B cell (primary cell): ENCODE measurements at regions not wholly inside any gene's neighbourhood (a gene's known extent, or its start where the extent isn't known, plus 50 kb on each side); places are given as distances from the start of the nearest gene placed in this dataset.

Experiments used
- ATAC-seq: fragments of 200-7000 bp; cut with Tn5 transposase; one replicate; pipeline ENCODE4 v1.10.0; 2021; ENCODE audit warnings: low read depth, mild to moderate bottlenecking, moderate number of reproducible peaks, moderate library complexity
- CTCF ChIA-PET: fragments of 350-600 bp; sonication (Branson Sonifier 250); formaldehyde crosslinking; loops from one replicate; lab custom pipeline; 2021; ENCODE audit warnings: antibody characterized with exemption, inconsistent platforms; lab: Charles Lee
- POLR2A ChIA-PET: fragments of 350-600 bp; sonication (Branson Sonifier 250); formaldehyde crosslinking; loops from one replicate; lab custom pipeline; 2021; ENCODE audit warnings: antibody characterized with exemption; lab: Charles Lee
- DNase-seq: peaks from one replicate; pipeline ENCODE4 v3.0.0; 2013
- H2AFZ ChIP-seq: 2 replicates; pipeline ENCODE4 v1.6.1; 2012; ENCODE audit warnings: mild to moderate bottlenecking, low read depth, low read length; ENCODE audit not compliant: insufficient read depth, poor library complexity, severe bottlenecking
- H3K27ac ChIP-seq, 2 donors: 1 replicate in 1 of 2; 2 replicates in 1 of 2; pipeline ENCODE4 v1.5.1; 2012 to 2013; ENCODE audit warnings: low read length in 2 of 2, mild to moderate bottlenecking in 2 of 2, moderate library complexity in 1 of 2
- H3K27me3 ChIP-seq, 4 experiments: fragments of 200-600 bp in 1 of 4; sonication (generic) in 1 of 4; replicated peaks in 1 of 4; 1 replicate in 2 of 4; 2 replicates in 2 of 4; pipeline versions ENCODE4 v1.6.1 to v1.7.0; 2013 to 2016; ENCODE audit warnings: low read length in 3 of 4, mild to moderate bottlenecking in 2 of 4, mixed read lengths in 1 of 4, moderate library complexity in 1 of 4; ENCODE audit not compliant: insufficient read depth in 4 of 4, control insufficient read depth in 3 of 4; ENCODE audit errors: control extremely low read depth in 1 of 4
- H3K36me3 ChIP-seq, 2 experiments: replicated peaks in 1 of 2; 1 replicate in 1 of 2; 2 replicates in 1 of 2; pipeline versions ENCODE4 v1.6.1 to v1.7.1; 2013; ENCODE audit warnings: low read length in 1 of 2; ENCODE audit not compliant: insufficient read depth in 2 of 2, control insufficient read depth in 1 of 2; ENCODE audit errors: control extremely low read depth in 1 of 2, extremely low read depth in 1 of 2
- H3K4me1 ChIP-seq, 2 donors: fragments of 200-600 bp in 1 of 2; sonication (generic) in 1 of 2; 1 replicate in 1 of 2; 2 replicates in 1 of 2; pipeline versions ENCODE4 v1.5.1 to v1.6.1; 2013 to 2017; ENCODE audit warnings: low read length in 2 of 2; ENCODE audit not compliant: control insufficient read depth in 2 of 2, insufficient read depth in 2 of 2
- H3K4me2 ChIP-seq: replicated peaks from 2 replicates; pipeline ENCODE3; 2012; ENCODE audit warnings: mild to moderate bottlenecking, low read depth, low read length; ENCODE audit not compliant: poor library complexity, severe bottlenecking
- H3K4me3 ChIP-seq, 5 experiments: fragments of 200-600 bp in 1 of 5; sonication (generic) in 1 of 5; 1 replicate in 3 of 5; 2 replicates in 2 of 5; pipeline versions ENCODE4 v1.5.1 to v1.7.0; 2011 to 2016; ENCODE audit warnings: low read length in 4 of 5, mild to moderate bottlenecking in 4 of 5, low read depth in 2 of 5, control low read depth in 1 of 5, moderate library complexity in 1 of 5; ENCODE audit not compliant: insufficient read depth in 1 of 5; ENCODE audit errors: control extremely low read depth in 1 of 5, extremely low read depth in 1 of 5
- H3K79me2 ChIP-seq: fragments of 200-600 bp; sonication (generic); one replicate; pipeline ENCODE4 v1.6.0; 2016; ENCODE audit warnings: low read length; ENCODE audit not compliant: control insufficient read depth, insufficient read depth
- H3K9ac ChIP-seq: fragments of 200-600 bp; sonication (generic); 2 replicates; pipeline ENCODE4 v1.6.1; 2017; ENCODE audit warnings: mild to moderate bottlenecking, low read length, moderate library complexity
- H3K9me3 ChIP-seq, 3 donors: one replicate each; pipeline versions ENCODE4 v1.6.1 to v1.7.1; 2013; ENCODE audit warnings: low read length in 2 of 3; ENCODE audit not compliant: control insufficient read depth in 2 of 3, insufficient read depth in 1 of 3; ENCODE audit errors: control extremely low read depth in 1 of 3
- H4K20me1 ChIP-seq: 2 replicates; pipeline ENCODE4 v1.6.0; 2012; ENCODE audit warnings: mild to moderate bottlenecking, low read length; ENCODE audit not compliant: insufficient read depth, control insufficient read depth, poor library complexity, severe bottlenecking
- H3K27ac Mint-ChIP-seq: one replicate; pipeline ENCODE4 v1.8.0; 2021; ENCODE audit warnings: mixed read lengths
- H3K27me3 Mint-ChIP-seq: one replicate; pipeline ENCODE4 v1.8.0; 2021; ENCODE audit warnings: mixed read lengths
- H3K4me1 Mint-ChIP-seq: one replicate; pipeline ENCODE4 v1.8.0; 2021; ENCODE audit warnings: mixed read lengths
- H3K4me3 Mint-ChIP-seq: one replicate; pipeline ENCODE4 v1.8.0; 2021; ENCODE audit warnings: mixed read lengths
- H3K9me3 Mint-ChIP-seq: one replicate; pipeline ENCODE4 v1.8.0; 2022; ENCODE audit warnings: mixed read lengths; ENCODE audit not compliant: insufficient read depth
- EZH2 ChIP-seq: IDR thresholded peaks from 2 replicates; pipeline ENCODE4 v1.6.1; 2012; ENCODE audit warnings: borderline replicate concordance, low read depth, mild to moderate bottlenecking, moderate library complexity, low read length; ENCODE audit not compliant: insufficient read depth, poor library complexity, severe bottlenecking
- WGBS: methylation state at CpG from one replicate; pipeline ENCODE4 v1.1.5; 2013; ENCODE audit warnings: missing lambda C conversion rate; ENCODE audit not compliant: insufficient coverage; 5-methylcytosine and 5-hydroxymethylcytosine counted together
- intact Hi-C: fragments of 100-400 bp; cut with micrococcal nuclease; formaldehyde crosslinking; loops from one replicate; pipeline ENCODE4 v1.10.0; 2022
- TF ChIP-seq, protein P1 (sequence below): fragments of 200-600 bp; IDR thresholded peaks from one replicate; pipeline ENCODE4 v1.8.0; 2022; ENCODE audit warnings: antibody characterized with exemption, mild to moderate bottlenecking

DNA sequence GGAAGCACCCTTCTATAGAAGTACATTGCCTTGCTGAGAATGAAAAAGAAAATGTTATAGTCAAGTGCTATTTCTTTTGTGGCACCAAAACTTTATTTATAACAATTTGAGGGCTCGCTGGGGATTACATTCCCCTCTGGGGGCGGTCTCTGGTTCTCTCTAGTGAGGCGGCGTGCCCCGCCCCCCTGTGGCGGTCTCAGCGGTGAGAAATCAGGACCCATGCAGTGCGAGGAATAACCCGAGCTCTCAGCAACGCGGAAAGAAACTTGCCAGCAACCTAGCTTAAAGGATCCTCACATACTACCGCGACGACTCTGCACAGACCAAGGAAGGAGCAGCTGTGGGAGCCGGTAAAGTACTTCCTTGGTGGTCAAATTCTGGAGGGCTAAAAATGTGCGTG is 83.4 kb upstream of the SHISA3 start:
- no peak overlapping the region for H3K4me3 ChIP-seq
- no peak for ATAC-seq
- no peak for TF ChIP-seq EZH2
- TF ChIP-seq, protein P1, sequence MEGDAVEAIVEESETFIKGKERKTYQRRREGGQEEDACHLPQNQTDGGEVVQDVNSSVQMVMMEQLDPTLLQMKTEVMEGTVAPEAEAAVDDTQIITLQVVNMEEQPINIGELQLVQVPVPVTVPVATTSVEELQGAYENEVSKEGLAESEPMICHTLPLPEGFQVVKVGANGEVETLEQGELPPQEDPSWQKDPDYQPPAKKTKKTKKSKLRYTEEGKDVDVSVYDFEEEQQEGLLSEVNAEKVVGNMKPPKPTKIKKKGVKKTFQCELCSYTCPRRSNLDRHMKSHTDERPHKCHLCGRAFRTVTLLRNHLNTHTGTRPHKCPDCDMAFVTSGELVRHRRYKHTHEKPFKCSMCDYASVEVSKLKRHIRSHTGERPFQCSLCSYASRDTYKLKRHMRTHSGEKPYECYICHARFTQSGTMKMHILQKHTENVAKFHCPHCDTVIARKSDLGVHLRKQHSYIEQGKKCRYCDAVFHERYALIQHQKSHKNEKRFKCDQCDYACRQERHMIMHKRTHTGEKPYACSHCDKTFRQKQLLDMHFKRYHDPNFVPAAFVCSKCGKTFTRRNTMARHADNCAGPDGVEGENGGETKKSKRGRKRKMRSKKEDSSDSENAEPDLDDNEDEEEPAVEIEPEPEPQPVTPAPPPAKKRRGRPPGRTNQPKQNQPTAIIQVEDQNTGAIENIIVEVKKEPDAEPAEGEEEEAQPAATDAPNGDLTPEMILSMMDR, result no peak
- no peak overlapping the region for H3K27ac Mint-ChIP-seq
- no peaks in the 10 kb centered on the region for H3K4me1 Mint-ChIP-seq
- no peak overlapping the region for H2AFZ ChIP-seq
- no peaks in the 10 kb centered on the region for H3K36me3 ChIP-seq
- no peak overlapping the region for H3K4me3 Mint-ChIP-seq
- H3K4me1 ChIP-seq, result no peaks in the 10 kb centered on the region
- H3K27me3 Mint-ChIP-seq, result peaks cover 4% of the 10 kb centered on the region
- 97% methylated on average over 7 of the region's 16 CpGs for WGBS
- POLR2A ChIA-PET, result no interaction called here
- intact Hi-C loops, result no loop called here
- CTCF ChIA-PET, result no interaction called here
- no peaks in the 10 kb centered on the region for H3K79me2 ChIP-seq
- no peak overlapping the region for H3K27ac ChIP-seq
- no peak overlapping the region for H3K4me2 ChIP-seq
- peaks cover 0 to 8% (median 0%) of the 10 kb centered on the region in 3 donors for H3K9me3 ChIP-seq
- no peaks in the 10 kb centered on the region for H3K9me3 Mint-ChIP-seq
- H3K27me3 ChIP-seq, result no peaks in the 10 kb centered on the region
- no peaks in the 10 kb centered on the region for H4K20me1 ChIP-seq
- no peak for DNase-seq
- H3K9ac ChIP-seq, result no peak overlapping the region

DNA sequence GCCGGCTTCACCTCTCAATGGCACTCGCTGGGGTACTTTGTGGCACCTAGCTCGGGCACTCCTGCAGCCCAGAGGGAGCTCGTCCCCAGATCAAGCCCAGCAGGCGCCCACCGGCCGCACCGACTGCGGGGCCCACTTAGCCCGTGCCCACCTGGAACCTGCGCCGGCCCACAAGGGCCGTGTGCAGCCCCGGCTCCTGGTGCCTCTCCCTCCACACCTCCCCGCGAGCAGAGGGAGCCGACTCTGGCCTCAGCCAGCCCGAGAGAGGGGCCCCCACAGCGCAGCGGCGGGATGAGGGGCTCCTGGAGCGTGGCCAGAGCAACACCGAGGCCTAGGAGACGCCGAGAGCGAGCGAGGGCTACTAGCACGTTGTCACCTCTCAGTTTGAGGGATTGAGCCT is 82.1 kb upstream of the SHISA3 start:
- no peaks in the 10 kb centered on the region for H3K36me3 ChIP-seq
- no peaks in the 10 kb centered on the region for H3K4me1 ChIP-seq
- intact Hi-C loops, result no loop called here

More for the DNA sequence above, 82.1 kb upstream of the SHISA3 start:
- Mint-ChIP-seq H3K27ac (no peak overlapping the region), H3K27me3 (peaks cover 7% of the 10 kb centered on the region), H3K4me1 (no peaks in the 10 kb centered on the region), H3K4me3 (no peak overlapping the region), H3K9me3 (peaks cover 2% of the 10 kb centered on the region)
- Histone ChIP-seq H3K79me2 (no peaks in the 10 kb centered on the region), H3K27ac (no peak overlapping the region), H3K9me3 (peaks cover 0 to 8% (median 0%) of the 10 kb centered on the region in 3 donors), H3K4me3 (no peak overlapping the region), H3K4me2 (no peak overlapping the region), H4K20me1 (no peaks in the 10 kb centered on the region), H3K9ac (no peak overlapping the region), H3K27me3 (no peaks in the 10 kb centered on the region), H2AFZ (no peak overlapping the region)
- no peak for TF ChIP-seq EZH2
- TF ChIP-seq, protein P1, result no peak
- WGBS, result 97% methylated on average over 28 of the region's 28 CpGs
- ATAC-seq (no peak), DNase-seq (no peak)
- ChIA-PET POLR2A (no interaction called here), CTCF (no interaction called here)
